NCI-H128 (cell line): ENCODE measurements at regions not wholly inside any gene's neighbourhood (a gene's known extent, or its start where the extent isn't known, plus 50 kb on each side); places are given as distances from the start of the nearest gene placed in this dataset.

ENCODE experiments used
- DNase-seq: peaks from one replicate; lab custom pipeline; 2025; ENCODE audit not compliant: unreplicated experiment; lab: John Stamatoyannopoulos, UW

GRCh38 chr16:87057211-87057881, 259.8 kb downstream of the C16orf95 start:
- no peak for DNase-seq

DNA sequence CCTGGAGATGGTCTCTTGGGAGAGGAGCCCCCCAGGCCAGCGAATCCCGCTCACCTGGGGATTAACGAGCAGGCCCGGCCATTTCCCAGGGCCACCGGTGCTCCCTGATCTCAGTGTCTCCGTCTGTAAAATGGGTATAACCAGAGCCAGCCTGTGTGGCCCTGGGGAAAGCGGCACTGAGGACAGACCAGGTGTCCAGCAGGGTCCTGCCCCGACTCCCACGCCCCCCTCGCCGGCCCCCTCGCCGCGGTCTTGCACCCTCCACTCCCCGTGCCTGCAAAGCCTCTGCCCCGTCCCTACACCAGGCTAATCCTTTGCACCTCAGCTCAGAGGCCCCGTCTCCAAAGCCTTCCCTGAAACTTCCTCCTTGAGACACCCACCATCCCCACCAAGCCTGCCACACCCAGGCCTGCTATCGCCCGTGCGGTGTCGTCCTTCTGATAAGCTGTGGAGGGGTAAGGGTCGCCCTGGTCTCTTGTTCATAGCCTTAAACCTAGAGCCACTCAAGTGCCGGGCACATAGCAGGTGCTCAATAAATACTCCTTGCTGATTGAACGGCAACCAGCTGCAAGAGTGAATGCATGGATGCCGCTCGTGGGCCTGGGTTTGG, 259.1 kb downstream of the C16orf95 start:
- DNase-seq, result no peak

DNA sequence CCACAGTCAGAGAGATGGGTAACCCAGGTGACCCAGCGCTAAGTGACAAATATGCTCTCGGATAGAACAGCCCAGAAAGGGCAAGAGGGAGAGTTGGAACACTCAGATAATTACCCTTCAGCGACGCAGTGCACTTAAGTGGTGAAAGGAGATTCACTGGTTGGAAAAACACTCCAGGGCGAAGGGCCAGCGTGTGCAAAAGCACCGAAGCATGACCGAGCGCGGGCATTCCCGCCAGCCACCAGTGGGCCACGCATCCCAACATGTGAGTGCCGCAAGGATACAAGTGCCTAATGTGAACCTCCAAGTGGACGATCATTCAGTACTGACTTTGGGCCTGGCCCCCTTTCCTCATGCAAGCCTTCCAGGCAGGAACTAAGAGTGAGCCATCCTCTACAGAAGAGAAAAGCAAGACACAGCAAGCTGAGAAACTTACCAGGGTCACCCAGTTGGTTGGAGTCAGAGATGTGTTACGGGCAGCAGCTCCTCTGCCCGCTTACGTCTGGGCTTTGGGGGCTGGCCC, 258.4 kb downstream of the C16orf95 start:
- no peak for DNase-seq

- no peak for DNase-seq
Measured at GRCh38 chr16:87060034-87060986, 256.9 kb downstream of the C16orf95 start.

DNA sequence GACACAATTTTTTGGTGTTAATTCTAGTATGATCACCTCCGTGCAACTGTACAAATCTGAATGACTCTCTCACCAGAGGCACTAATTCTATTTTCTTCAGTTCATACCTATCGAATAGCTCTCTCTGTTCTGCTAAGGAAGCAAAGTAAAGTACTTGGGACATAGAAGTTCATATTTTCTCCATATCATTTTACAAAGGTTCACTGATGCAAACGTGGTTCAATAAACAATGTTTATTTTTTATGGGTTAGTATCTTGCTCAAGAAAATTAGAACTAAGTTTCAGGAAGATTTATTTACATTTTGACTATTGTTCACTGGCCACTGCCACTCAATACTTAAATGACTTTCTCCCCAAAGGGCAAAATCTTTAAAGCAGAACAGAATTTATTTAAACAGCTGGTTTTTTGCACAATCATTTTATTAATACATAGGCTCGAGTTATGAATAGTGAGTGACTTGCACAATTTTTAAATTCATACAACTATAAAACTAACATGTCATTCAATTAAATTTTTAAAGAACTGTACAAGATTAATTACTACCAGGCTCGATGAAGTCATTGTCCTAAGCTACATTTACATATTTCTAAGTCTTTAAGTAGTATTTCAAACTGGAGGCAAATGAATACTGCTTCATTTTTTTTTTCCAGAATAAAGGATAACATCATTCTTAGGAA, 255.8 kb downstream of the C16orf95 start:
- DNase-seq, result no peak

GRCh38 chr16:87062569-87063442, 254.4 kb downstream of the C16orf95 start:
- DNase-seq, result no peak

GRCh38 chr16:87063543-87063942, 253.6 kb downstream of the C16orf95 start:
- DNase-seq, result no peak

DNA sequence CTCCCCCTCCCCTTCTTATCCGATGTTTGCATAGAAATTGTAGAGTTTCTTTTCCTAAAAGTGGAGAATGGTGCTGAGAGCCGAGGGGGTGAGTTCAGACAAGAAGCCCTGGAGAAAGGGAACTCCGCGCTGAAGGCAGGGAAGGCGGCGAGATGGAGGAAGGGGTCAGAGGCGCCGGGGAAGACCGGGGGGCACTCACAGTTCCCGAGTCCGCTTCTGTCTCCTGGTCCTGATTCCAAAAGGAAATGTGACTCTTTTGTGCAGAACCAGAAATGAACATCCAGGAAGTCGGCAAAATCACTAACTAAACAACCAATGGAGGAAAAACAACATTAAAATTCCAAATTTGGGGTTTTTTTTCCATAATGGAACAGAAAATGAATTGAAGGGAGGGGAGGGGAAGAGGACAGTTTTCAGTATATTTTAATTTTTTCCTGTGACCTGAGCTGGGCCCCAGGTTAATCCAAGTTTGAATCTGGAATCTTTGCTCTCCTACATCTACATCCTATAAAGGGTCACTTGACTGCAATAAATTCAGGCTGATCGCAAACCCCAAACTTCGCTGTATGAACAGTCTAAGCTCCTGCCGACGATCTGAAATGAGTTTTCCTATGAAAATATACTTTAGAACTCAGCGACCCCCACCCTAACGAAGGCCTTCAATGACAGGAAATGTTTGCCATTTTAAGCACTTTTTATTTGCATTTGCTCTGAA, 252.3 kb downstream of the C16orf95 start:
- DNase-seq, result no peak

GRCh38 chr16:87065446-87066132, 251.6 kb downstream of the C16orf95 start:
- DNase-seq, result no peak

- DNase-seq, result no peak
Measured at GRCh38 chr16:87066133-87067002, 250.8 kb downstream of the C16orf95 start.

GRCh38 chr16:87067003-87067556, 250.1 kb downstream of the C16orf95 start:
- no peak for DNase-seq

DNA sequence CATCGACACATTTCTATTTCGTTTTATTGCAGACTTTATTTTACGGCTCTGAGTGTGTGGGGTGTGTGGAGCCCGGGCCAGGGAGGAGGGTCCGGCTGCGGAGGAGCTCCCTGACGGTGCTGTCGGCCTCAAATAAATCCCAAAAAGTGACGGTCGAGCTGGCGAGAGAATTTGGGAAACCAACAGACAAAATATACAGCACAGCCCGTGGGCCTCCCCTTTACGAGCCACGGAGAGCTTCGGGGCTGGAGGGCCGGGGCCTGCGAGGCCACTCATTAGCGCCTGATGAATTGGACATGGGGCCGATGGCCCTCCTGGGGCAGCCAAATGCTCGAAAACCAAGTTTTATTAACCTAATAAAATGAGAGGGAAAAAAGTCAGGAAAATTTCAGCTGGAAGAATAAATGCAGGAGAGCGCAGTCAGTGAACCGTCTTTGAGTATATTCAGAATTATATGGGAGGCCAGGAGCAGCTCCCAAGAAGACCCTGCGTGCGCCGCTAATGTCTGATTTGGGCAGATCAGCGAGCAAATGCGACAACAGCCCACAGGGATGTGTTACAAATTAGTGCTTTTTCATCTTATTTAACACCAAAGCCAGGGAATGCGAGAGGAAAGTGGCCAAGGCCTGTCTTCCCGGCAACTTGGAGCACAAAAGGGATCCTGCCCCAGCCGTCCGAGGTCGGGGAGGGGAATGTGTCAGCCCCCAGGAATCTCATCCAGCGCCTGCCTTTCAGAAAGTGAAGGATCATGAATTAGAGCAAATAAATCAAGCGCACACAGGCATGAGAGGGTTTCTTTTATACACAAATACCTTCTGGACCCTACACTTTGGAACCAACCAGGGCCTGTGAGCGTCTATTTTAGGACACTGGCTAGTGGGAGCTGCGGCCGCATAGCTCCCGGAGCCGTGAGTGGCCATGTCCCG, 249.1 kb downstream of the C16orf95 start:
- no peak for DNase-seq

GRCh38 chr16:87068762-87069150, 248.4 kb downstream of the C16orf95 start:
- DNase-seq, result no peak

DNA sequence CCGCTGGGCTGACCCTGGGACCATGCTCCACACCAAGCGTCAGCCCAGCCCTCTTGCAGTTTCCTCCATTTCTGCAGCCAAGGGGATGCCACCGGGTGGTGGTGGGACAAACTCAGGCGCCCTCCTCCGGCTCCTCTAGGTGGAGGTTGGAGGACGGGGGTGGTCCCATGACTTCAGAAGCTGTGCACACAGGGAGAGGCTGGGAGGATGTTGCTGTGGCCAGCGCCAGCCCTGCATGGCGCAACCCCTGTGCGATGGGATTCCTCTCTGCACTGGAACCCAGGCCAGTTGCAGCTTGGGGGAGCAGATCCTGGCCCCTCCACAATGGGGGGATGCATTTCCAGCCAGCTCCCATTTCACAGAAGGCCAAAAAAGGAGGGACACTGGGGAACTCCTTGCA, 246.5 kb downstream of the C16orf95 start:
- no peak for DNase-seq

DNA sequence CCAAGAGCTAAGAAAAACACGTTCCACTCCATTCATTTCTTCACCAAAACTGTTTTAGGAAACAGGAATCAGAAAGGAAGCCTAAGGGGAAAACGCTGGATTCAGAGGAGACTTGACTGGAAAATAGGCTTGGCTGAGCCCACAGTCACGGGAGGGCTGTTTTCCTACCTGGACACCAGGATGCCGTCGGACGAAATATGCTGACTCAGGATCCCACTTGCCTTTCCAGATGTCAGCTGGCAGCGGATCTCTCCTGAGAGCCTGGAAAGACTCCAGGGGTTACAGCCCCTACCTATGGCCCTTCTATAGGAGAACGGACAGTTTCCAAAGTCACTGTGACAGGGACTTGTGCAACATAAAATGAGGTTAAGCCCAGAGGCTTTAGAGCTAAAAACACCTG, 245.1 kb downstream of the C16orf95 start:
- DNase-seq, result no peak

DNA sequence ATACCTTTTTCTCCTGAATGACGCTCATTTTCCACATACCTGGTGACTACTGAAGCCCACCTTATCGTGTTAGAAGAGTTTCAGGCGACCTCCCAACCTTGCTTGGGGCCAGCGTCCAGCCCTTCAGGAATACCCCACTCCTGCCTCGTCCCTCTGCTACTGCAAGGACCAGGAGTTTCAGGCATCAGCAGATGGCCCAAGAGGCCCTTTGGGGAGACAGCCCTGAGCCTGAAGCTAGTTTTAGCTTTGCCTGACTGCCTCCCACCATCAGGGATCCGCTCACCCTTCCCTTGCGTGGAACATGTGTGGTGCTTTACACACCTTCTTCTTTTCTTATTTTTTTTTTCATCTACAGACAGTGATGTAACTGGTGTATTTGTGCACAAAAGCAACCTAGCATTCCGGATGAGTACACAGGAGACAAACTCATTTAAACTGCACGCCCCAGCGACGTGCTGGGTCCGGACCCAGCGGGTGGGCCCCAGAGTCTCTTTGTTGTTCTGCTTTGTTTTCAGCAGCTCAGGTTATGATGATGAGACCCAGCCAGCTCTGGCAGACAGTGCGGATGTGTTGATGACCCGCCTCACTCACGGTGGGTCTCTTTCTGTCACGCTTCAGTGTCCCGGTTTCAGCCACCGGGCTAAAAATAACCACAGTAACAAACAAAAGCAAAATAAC, 242.4 kb downstream of the C16orf95 start:
- peak; percentile 72 for DNase-seq
